Stomach (tissue), 4 donors: ENCODE measurements at regions not wholly inside any gene's neighbourhood (a gene's known extent, or its start where the extent isn't known, plus 50 kb on each side); places are given as distances from the start of the nearest gene placed in this dataset.

ENCODE experiments used
- CTCF ChIP-seq, 7 experiments: fragments of 450-650 bp in 4 of 7; fragments of 200-600 bp in 3 of 7; sonication (generic) in 3 of 7; IDR thresholded peaks; one replicate each; pipeline ENCODE4 v1.5.1; 2016 to 2019; ENCODE audit warnings: antibody characterized with exemption in 7 of 7, control low read depth in 2 of 7, mild to moderate bottlenecking in 1 of 7
- EP300 ChIP-seq: sonication (generic); formaldehyde crosslinking; IDR thresholded peaks from one replicate; pipeline ENCODE4 v1.6.1; 2017; ENCODE audit warnings: antibody characterized with exemption
- POLR2A ChIP-seq, 4 donors: fragments of 450-650 bp; IDR thresholded peaks; one replicate each; pipeline ENCODE4 v1.6.1; 2016; ENCODE audit warnings: antibody characterized with exemption in 4 of 4, control low read depth in 2 of 4, mild to moderate bottlenecking in 1 of 4, moderate library complexity in 1 of 4

DNA sequence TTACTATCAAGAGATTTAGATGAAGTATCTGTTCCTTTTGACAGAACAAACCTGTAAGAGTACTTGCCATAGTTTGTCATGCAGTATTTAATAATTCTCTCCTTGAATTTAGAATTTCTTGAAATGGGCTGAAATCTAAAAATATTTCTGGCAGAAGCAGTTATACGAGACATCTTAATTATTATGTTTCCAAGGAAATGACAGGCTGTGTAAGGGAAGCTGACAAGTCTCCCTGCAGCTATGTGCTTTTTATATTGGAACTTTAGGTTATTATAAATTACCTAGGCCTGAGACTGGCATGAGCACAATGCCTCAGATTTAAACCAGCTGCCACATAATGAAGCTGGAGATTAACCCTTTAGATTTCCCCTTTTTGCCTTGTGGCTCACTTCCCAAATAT, 365.0 kb upstream of the EPHA6 start:
- TF ChIP-seq POLR2A (IDR thresholded peaks at IDR 0.05) = no peak
- TF ChIP-seq CTCF (IDR thresholded peaks at IDR 0.05) = no peak
- no peak for TF ChIP-seq EP300
